Femur (tissue), 1 donor: ENCODE measurements at regions not wholly inside any gene's neighbourhood (a gene's known extent, or its start where the extent isn't known, plus 50 kb on each side); places are given as distances from the start of the nearest gene placed in this dataset.

ENCODE experiments used
- DNase-seq: peaks from one replicate; pipeline ENCODE4 v3.0.0-alpha.2; 2017

GRCh38 chr6:164010441-164011103 is 596.1 kb downstream of the QKI start:
- DNase-seq = no peak

GRCh38 chr6:164008902-164009301 is 594.4 kb downstream of the QKI start:
- no peak for DNase-seq

- no peak for DNase-seq
Measured at GRCh38 chr6:164007881-164008280, 593.4 kb downstream of the QKI start.

GRCh38 chr6:164006459-164006858 is 591.9 kb downstream of the QKI start:
- no peak for DNase-seq

- no peak for DNase-seq
Measured at GRCh38 chr6:164005004-164005711, 590.6 kb downstream of the QKI start.

- DNase-seq = no peak
Measured at GRCh38 chr6:164000276-164000675, 585.8 kb downstream of the QKI start.

GRCh38 chr6:163999475-164000125 is 585.1 kb downstream of the QKI start:
- no peak for DNase-seq

- DNase-seq = no peak
Measured at GRCh38 chr6:163998496-163998895, 584.0 kb downstream of the QKI start.

GRCh38 chr6:163996491-163996890 is 582.0 kb downstream of the QKI start:
- no peak for DNase-seq

GRCh38 chr6:163994566-163994965 is 580.0 kb downstream of the QKI start:
- no peak for DNase-seq

- DNase-seq = no peak
Measured at GRCh38 chr6:163992701-163993100, 578.2 kb downstream of the QKI start.

GRCh38 chr6:163992056-163992455 is 577.5 kb downstream of the QKI start:
- no peak for DNase-seq

GRCh38 chr6:163991321-163991720 is 576.8 kb downstream of the QKI start:
- no peak for DNase-seq

GRCh38 chr6:163986313-163986712 is 571.8 kb downstream of the QKI start:
- no peak for DNase-seq

- DNase-seq = no peak
Measured at GRCh38 chr6:163985710-163986109, 571.2 kb downstream of the QKI start.

- no peak for DNase-seq
Measured at GRCh38 chr6:163985040-163985439, 570.5 kb downstream of the QKI start.

GRCh38 chr6:163984124-163984936 is 569.8 kb downstream of the QKI start:
- no peak for DNase-seq

- DNase-seq = no peak
Measured at GRCh38 chr6:163983679-163984078, 569.2 kb downstream of the QKI start.

GRCh38 chr6:163974322-163974721 is 559.8 kb downstream of the QKI start:
- no peak for DNase-seq

GRCh38 chr6:163971841-163972838 is 557.6 kb downstream of the QKI start:
- DNase-seq = no peak

- DNase-seq = no peak
Measured at GRCh38 chr6:163970846-163971564, 556.5 kb downstream of the QKI start.
